ENCODE measurements at regions not wholly inside any gene's neighbourhood (a gene's known extent, or its start where the extent isn't known, plus 50 kb on each side); places are given as distances from the start of the nearest gene placed in this dataset.
"Not testable (repeated sequence)": the region's sequence is repeated elsewhere in the genome, so short reads cannot be mapped to it uniquely, and the experiment has no call there.

- no peak for DNase-seq (ENCODE audit: low read depth)
Measured at GRCh38 chrY:7656596-7656995, 745.0 kb upstream of the AMELY start.

GRCh38 chrY:7654985-7655384 is 743.4 kb upstream of the AMELY start:
- no peak for DNase-seq (ENCODE audit: low read depth)

- DNase-seq (ENCODE audit: low read depth), result not testable (repeated sequence)
Measured at GRCh38 chrY:7649866-7650265, 738.3 kb upstream of the AMELY start.
